NCI-H146 (cell line): ENCODE measurements at regions not wholly inside any gene's neighbourhood (a gene's known extent, or its start where the extent isn't known, plus 50 kb on each side); places are given as distances from the start of the nearest gene placed in this dataset.

Experiments used
- DNase-seq: peaks from one replicate; lab custom pipeline; 2025; lab: John Stamatoyannopoulos, UW

DNA sequence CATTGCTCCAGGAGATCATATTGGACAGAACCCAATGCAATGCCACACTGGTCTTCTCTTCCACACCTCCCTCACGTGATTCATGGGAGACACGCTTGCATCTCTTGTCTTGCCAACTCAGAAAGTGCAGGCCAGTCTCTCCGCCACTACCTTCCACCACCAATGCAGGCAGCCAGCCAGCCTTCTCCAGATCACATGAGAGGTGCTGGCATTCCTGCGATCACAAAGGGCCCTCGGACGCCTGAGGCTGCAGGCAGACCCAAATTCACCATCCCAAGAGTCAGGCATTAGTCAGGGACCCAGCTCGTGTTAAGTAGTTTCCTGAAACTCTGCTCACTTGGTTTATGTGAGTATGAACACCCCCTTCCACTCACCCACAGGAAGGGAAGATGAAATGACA, 437.0 kb upstream of the ETAA1 start:
- DNase-seq = no peak

DNA sequence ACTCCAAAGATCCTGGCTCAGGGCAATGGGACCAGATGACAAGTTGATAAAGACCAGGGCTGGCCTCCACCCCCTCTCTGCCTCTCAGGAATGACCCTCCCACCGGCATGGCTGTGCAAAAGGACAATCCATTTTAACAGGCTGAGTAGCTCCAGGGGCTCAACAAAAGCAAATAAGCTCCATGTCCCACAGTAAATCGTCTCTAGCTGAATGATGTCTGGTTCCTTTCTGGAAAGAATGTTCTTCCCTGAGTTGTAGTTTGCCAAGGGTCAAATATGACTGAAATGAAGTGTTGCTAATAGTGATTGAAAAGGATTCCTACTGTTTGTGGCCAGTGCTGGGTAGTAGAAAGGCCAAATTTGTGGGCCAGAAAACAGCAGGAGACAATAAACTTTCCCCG, 434.4 kb upstream of the ETAA1 start:
- DNase-seq = no peak

DNA sequence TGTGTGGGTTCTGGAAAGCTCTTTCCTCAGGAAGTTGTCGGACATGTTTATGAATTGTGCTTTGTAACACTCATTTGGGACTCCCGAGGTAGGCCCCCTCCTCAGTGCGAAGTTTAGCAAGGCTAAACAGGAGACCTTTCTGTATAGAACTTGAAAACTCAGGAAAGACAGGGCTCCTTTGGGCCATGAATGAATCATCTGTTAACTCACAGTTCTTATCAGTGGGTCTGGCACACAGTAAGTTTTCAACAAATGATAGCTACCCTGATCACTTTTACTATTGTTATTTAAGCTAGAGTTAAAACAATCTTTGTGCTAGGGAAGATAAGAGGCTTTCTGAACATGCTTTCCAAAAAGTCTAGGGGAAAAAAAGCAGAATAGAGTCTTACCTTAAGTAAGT, 430.5 kb upstream of the ETAA1 start:
- no peak for DNase-seq

DNA sequence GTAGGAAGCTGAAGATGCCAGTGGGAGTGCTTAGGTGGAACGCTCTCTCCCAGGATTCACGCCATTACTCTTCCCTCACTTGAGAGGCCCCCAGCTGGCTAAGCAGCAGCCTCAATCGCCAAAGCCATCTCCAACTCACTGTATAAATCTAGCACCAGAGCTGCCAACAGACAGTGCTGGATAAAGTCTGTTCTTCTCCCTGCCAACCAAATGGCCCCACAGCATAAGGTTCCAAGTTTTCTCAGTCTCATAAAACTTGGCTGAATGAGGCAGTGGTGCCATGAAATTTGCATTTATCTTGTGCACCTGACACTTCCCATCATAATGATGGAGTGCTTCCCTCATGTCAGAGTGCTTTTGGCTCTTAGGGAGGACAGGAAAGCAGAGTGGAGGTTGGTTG, 428.2 kb upstream of the ETAA1 start:
- DNase-seq = no peak

DNA sequence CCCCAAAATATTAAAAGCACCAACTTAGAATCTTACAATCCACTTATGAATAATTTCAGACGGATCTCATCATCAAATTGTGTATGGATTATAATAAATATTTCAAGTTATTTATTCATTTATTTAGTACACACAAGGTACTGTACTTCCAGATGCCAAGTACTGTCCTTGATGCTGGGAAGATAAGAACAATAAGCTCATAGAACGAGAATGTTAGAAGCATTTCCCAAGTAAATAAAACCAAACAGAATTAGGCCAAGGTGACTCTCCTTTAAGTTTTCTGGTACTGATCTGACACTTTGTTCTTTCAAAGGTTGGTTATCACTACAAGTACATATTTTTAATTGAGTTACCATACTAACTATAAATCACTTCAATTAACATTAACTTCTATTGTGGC, 416.1 kb upstream of the ETAA1 start:
- no peak for DNase-seq

DNA sequence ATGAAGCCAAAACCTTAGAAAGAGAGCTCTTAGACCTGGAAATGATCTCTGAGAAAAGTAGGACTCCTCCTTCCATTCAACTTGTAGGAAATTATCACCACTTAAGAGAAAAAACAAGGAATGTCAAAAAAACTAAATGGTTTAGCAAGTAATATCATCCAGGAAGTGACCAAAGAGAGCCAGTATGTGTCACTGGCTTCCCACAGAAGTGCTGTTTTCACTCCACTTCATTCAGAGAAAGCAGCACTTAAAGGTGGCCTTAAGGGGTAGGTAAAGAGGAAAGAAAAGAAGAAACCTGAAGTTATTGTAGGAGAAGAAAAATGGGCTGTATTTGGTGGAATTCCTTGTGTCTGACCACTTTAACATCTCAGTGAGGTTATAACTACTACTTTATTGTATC, 414.4 kb upstream of the ETAA1 start:
- DNase-seq = no peak

DNA sequence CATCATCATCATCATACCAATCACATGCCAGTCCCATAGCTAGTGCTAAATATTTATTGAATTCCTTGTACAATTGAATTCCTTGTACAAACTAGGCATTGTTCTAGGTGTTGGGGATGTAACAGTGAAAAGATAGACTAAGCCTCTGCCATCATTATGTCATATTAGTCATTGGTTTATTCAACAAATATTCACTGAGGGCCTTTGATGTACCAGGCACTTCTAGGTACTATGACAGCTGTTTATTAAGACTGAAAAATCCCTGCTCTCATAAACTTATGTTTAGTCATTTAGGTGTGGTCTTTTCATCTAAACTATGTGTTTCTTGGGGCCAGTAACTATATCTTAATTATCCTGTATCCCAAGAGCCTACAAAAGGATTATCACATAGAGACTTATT, 412.3 kb upstream of the ETAA1 start:
- no peak for DNase-seq

DNA sequence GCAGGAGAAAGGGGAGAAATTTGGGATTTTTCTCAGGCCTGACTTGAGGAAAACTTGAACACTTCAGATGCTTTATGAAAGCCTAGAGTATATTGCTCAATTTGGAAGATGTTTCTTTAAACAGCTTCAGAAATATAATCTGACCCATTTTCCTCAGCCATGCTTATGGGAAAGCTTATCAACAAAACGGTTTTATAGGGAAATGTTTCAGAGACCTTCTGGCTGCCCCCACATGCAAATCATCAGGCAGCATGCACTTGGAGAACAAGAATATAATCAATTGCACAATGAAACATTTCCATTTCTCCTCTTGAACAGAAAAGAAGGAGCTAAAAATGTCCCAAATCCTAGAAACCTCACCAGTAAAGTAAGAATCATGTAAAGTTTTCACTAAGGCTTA, 411.2 kb upstream of the ETAA1 start:
- no peak for DNase-seq

DNA sequence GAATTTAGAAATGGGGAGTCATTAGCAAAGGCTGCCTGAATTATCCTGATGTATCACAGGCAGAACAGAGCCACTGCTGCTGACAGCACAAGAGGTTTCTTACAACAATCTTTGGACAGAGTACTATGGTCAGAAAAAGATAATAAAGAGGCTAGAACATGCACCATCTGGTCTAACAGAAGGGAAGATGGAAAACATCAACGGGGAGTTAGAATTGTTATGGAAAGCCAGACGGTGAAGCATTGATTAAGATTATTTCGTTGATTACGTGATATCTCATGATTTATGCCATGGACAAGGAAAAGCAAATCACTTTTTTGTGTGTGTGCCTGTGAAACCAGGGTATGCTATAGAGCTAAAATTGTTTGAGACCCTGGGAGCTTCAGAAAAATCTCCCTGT, 409.4 kb upstream of the ETAA1 start:
- DNase-seq = no peak

DNA sequence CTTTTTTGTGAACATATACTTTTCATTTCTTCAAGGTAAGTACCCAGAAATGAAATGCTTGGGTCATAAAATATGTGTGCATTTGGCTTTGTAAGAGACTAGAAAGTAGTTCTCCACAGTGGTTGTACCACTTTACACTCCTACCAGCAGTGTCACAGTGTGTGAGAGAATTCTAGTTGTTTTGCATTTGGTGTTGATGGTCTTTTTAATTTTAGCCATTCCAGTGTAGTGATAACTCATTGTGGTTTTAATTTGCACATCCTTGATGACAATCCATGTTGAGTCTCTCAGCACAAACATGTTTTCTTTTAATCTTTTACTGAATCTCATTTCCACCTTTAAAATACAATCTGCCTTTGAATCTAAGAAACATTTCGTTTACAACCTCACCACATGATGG, 402.5 kb upstream of the ETAA1 start:
- no peak for DNase-seq

DNA sequence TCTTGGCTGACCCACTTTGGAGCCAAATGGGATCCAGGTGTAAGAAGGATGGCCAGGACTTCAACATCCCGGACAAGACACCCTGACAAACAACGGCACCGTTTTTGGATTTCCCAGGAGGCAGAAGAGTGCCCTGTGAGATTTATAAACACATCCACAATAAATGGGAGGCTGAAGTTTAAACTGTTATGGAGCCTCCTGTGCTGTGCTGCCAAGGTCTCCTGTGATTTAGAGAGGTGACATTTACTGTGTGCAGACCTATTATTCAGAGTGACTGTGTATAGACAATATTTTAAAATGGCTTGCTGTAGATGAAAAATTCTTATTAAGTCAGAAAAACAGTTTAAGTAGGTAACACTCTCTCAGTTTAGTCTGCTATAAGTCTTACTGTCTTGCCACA, 401.5 kb upstream of the ETAA1 start:
- no peak for DNase-seq

DNA sequence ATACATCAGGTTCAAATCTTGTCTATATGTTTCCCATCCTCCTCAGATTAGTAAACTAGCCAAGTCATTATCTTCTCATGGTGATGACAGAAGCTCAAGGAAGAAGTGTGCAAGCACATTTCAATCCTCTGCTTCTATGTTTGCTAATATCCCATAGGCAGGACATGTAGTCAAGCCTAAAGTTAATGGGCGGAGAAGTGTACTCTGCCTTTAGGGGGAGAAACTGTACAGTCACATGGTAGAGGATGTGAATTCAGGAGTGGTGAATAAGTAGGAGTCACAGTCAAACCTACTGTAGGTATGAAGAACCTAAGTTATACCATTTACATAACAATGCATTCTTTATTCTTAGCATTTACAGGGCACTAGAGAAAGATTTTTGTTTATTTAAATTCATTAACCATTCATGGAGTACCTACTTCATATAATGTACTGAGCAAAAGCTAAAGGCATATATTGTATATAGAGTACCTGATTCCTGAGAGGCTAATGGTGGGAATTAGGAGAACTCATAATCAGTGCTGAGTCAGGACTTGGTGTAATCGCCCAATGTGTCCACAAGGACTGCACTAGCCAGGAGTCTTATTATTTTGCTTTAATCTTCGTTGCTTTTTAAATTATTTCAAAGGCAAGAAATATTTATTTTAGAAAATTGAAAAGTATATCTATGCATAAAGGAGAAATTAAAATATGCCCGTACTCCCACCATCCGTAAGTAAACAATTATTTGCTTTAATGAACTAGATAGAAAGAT, 394.3 kb upstream of the ETAA1 start:
- DNase-seq = no peak

DNA sequence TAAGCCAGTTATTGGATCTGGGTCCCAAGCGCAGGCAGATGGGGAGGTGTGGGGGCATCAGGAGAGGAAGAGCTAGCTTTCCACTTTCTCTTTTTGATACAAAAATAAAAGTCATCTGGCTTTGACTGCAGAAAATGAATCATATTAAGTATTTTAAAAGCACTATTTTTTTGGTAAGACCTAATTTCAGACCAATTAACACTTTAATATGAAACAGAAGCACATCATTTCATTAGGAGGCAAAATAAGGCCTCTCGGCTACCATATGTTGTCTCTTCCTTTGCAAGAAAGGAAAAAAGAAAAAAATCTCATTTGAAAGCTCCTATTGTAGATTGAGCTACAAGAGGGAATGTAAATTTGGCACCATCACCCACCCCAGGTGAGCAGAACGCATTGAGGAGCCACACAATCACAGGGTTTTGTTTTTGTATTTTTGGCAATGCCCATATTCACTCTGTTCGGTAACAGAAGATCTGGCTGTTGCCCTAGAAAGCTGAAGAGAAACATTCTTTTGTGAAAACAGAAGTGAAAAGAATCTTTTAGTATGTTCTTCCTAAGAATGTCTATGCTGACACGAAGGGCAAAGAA, 390.7 kb upstream of the ETAA1 start:
- DNase-seq = no peak

DNA sequence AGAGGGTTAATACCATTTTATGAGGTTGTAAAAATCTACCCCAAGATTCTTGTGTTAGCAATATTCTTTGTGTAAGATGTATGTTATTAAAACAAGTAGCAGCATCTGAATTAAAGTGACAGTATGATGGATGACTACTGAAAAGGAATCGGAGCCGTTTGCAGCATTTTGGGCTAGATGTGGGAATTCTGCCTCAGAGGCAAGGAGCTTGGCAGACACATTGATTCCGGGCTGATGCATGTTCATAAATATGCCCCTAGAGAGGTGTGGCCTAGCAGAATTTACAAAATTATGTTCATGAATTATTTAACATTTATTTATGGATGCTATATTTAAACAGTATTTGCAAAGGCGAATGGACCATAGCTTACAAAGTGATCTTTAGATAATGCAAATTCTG, 389.0 kb upstream of the ETAA1 start:
- no peak for DNase-seq

DNA sequence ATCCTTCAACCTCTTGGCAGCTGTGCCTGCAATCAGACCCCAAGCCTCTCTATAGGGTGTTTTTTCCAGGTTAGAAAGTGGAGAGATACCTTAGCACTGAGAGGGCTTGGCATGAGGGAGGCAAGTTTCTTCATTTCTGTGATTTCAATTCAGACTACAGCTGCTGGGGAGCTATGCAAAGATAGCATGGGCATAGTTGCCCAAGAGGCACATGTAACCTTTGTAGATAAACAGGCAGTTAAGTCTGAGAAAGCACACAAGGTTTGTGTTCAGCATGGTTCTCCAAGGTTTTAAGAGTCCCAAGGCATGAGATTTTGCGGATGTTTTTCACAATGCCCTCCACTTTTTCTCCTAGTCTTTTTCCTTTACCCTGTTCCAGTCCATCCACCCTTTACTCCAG, 385.0 kb upstream of the ETAA1 start:
- no peak for DNase-seq

DNA sequence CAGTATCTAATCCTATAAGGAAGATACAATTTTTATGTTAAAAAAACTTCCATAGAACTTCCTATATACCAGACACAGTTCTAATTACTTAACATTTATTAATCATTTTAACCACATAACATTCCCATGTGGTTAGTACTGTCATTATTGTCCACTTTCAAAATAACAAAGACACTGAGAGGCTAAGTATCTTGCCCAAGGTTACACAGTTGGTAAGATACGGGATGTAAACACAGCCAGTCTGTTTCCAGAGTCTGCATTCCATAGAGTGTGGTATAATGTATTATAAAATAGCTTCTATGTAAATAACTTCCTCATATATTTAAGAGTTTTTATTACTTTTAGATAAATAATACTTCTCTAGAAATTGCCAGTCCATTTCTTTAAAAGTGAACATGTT, 383.3 kb upstream of the ETAA1 start:
- no peak for DNase-seq

DNA sequence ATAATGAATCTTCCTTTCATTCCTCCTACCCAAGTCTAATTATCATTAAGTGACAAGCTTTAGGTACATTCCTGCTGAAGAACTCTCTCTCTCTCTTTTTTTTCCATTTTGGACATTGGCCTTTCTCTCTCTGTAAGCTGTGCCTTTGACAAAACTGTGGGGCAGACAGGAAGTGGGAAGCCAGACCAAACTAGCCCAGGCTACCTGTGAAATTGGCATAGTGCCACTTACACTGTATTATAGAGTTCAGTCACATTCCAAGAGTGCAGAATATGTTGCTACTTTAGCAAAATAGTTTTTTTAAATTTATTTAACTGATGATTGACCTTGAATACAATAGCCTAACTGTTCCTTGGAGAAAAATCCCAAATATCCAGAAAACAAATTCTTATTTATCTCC, 381.5 kb upstream of the ETAA1 start:
- DNase-seq = no peak

DNA sequence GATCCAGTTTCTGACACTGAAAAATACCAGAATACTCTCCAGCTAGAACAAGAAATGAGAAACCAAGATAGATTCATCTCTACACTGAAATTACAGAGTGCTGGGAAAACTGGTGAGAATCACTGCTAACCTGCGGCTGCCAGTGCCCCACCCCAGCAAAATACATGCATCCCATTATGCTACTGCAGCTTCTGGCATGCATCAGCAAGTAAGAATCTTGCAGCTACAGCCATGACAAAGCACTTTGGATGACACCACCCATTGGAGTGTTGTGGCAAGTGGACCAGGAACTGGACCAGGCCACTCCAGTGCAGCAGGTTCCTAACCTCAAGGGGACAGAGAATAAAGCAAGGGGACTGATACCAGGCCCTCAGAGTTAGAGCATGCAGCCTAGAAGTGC, 378.8 kb upstream of the ETAA1 start:
- DNase-seq = no peak

DNA sequence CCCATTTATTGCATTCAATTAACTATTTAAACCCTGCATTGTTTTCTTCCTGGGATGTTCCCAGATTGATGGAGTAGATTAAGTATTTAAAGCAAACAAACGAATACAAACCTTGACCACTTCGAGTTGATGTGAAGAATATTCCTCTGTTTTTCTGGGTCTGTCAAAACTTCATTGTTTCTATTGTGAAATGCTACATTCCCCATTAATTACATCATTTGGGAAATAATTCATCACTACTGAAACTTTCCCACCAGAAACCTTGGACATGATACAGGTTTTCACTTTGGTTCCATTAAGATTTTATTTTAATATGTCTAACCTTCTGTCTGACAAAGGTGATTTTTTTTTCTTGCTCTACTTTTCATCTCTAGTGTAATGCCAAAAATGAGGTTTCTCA, 365.1 kb upstream of the ETAA1 start:
- no peak for DNase-seq

DNA sequence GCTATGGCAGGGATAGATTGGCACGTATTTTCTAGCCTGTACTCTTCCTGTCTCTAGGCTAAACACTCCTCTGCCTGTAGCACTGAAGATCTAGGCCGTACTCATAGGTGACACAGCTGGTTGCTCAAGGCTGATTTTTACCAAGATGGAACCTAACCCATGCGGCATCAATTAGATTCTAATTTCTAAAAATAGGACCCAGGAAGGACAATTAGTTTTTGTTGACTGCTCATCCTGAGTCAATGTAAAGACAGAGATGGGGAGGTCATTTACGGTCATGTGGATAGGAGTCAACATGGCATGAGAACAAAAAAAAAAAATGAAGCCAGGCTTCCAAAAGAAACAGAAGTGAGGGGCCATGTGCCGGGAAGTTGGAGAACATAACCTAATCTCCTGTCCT, 360.7 kb upstream of the ETAA1 start:
- peak; percentile 91 for DNase-seq

DNA sequence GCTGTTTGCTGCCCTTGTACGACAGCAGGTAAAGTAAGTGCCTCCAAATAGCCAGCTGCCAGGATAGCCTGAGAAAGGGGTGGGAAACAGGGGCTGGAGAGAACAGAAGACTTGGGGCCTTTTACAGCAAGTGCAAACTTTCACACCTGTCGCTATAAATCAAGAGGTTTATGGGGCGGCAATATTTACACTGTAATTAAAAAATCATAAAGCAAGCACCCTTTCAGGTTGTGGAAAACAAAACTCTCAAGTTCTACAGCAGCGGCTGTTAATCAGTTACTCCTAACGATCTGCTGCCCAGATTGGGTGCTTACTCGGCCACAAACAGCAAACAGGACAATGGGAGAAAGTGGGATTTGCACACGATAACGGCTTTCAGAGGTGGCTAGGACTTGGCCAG, 359.5 kb upstream of the ETAA1 start:
- peak; percentile 95 for DNase-seq

DNA sequence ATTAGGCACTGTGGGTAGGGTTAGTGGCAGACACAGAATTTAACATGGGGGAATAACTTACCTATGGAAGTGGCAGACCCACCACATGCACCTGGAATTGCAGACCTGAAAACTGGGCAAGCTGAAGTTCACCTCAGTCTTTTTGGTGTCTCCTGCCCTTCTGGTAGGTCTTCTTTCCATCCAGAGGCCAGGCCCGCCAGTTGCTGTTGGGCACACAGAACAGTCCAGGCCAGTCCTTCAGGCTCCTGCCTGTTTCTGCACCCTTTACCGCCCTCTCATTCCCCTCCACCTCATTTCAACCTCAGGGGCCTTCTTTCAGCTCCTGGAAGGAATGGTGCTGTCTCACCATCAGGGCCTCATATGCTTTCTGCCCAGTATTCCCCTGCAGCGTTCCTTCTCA, 358.9 kb upstream of the ETAA1 start:
- peak; percentile 15 for DNase-seq

DNA sequence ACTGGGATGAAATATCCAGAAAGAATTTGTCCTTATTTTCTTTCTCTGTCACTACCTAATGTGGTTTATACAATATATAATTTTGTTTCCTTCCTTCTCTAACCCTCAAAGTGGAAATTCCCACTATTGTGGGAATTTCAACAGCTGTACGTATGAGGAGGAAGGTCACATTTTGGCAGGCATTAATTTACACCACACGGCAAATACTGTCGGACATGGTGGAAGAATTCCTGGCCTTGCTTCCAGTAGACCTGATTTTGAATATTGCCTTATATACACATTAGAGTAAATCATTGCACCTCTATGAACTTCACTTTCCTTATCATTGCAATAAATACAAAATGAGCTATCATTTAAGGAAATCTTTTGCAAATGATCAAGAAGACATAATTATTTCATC, 358.1 kb upstream of the ETAA1 start:
- DNase-seq = no peak

DNA sequence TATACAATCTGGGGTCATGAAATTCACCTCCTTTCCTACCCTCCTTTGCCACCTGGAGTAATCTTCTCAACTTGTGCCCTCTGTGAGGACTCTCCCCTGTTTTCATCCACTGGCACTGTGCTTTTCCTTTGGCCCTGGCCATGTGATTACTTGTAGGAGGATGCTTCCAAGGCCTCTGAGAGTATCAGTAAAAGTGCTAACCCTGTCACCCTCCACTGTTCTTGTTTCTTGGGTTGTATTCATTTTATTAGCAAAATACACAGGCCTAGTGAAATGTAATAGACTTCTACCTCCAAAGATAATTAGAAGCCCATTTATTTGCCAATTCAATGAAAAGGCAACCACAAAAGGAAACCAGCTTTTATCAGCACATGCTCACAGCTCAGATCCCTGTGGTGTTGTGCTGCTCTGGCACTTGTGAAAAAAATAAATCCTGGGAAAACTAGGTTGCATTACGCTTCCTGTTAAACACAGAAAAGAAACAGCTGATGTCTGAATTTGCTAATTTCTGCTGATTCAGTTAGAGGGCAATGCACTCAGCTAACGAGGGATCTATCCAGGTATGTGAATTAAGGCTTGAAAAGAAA, 357.5 kb upstream of the ETAA1 start:
- DNase-seq = peak; percentile 74
